ENCODE measurements at regions not wholly inside any gene's neighbourhood (a gene's known extent, or its start where the extent isn't known, plus 50 kb on each side); places are given as distances from the start of the nearest gene placed in this dataset.

DNA sequence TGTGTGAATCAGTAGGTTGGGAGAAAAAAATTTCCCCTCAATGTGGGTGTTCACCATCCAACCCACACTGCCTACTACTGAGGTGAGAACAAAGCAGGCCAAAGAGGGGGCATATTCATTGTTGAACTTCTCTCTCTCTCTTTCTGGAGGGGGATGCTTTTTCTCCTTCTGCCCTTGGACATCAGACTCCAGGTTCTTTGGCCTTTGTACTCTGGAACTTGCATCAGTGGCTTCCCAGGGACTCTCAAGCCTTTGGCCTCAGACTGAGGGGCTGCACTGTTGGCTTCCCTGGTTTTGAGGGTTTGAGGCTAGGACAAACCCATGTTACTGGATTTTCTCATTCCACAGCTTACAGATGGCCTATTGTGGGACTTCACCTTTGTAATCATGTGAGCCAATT, 417.2 kb downstream of the ELAVL2 start:
- H3K9me3 ChIP-seq (ENCODE audit: control insufficient read depth, insufficient read depth, low read depth, low read length) = no peaks in the 10 kb centered on the region
- CTCF ChIA-PET = no interaction called here
- H3K4me1 ChIP-seq (ENCODE audit: control insufficient read depth, insufficient read depth, low read length) = no peaks in the 10 kb centered on the region
- no peak overlapping the region for H3K4me3 ChIP-seq (ENCODE audit: low read depth, low read length)
- no peak overlapping the region for H3K27ac ChIP-seq (ENCODE audit: extremely low read depth, low read depth, low read length)
- POLR2A ChIA-PET = no interaction called here
- TF ChIP-seq BCL11A (tag by site-specific recombination; IDR thresholded peaks at IDR 0.05; ENCODE audit: low read depth) (no peak), ZNF600 (tag by site-specific recombination; IDR thresholded peaks at IDR 0.05) (no peak), ZNF292 (tag by site-specific recombination; IDR thresholded peaks at IDR 0.05; ENCODE audit: borderline replicate concordance, low read depth) (no peak), ZNF174 (tag by site-specific recombination; IDR thresholded peaks at IDR 0.05) (no peak), ZNF510 (tag by site-specific recombination; IDR thresholded peaks at IDR 0.05; ENCODE audit: insufficient replicate concordance) (no peak)
- no peaks in the 10 kb centered on the region for H3K36me3 ChIP-seq (ENCODE audit: control insufficient read depth in 2 of 2, insufficient read depth in 1 of 2, low read length in 2 of 2)

DNA sequence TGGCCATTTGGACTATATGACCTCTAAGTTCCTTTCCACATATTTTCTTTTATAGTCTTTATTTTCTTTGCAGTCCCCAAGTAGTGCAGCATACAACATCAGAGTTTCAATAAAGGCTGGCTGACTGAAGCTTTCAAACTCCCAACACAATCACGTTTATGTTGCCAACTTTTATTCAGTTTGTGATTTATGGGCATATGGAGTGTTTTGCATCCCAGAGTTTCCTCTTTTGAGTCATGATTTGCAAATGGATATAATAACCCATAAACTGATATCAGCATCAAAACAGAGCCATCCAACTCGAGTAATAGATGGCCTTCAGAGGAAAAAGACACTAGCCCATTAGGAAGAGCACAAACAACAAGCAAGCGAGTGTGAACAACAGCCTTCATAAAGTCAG, 414.0 kb downstream of the ELAVL2 start:
- CTCF ChIA-PET = no interaction called here
- no peaks in the 10 kb centered on the region for H3K4me1 ChIP-seq (ENCODE audit: control insufficient read depth, insufficient read depth, low read length)
- POLR2A ChIA-PET = no interaction called here
- no peaks in the 10 kb centered on the region for H3K9me3 ChIP-seq (ENCODE audit: control insufficient read depth, insufficient read depth, low read depth, low read length)
- H3K27ac ChIP-seq (ENCODE audit: extremely low read depth, low read depth, low read length) = no peak overlapping the region
- TF ChIP-seq ZNF335 (tag by site-specific recombination; conservative IDR thresholded peaks at IDR 0.05) (no peak), ZNF433 (tag by site-specific recombination; IDR thresholded peaks at IDR 0.05; ENCODE audit: low read depth) (no peak), ZXDB (tag by site-specific recombination; IDR thresholded peaks at IDR 0.05) (no peak), ZNF792 (tag by site-specific recombination; IDR thresholded peaks at IDR 0.05) (no peak), ZBTB8A (tag by site-specific recombination; IDR thresholded peaks at IDR 0.05) (no peak), ZBTB1 (tag by site-specific recombination; IDR thresholded peaks at IDR 0.05) (no peak), ZIC2 (tag by site-specific recombination; IDR thresholded peaks at IDR 0.05) (no peak), ZNF350 (tag by site-specific recombination; IDR thresholded peaks at IDR 0.05) (no peak), ZNF2 (tag by site-specific recombination; IDR thresholded peaks at IDR 0.05) (no peak), ZNF514 (tag by site-specific recombination; IDR thresholded peaks at IDR 0.05) (no peak), ZSCAN30 (tag by site-specific recombination; IDR thresholded peaks at IDR 0.05) (no peak), ZNF221 (tag by site-specific recombination; IDR thresholded peaks at IDR 0.05; ENCODE audit: borderline replicate concordance) (no peak)
- TF ChIP-seq, protein P1, sequence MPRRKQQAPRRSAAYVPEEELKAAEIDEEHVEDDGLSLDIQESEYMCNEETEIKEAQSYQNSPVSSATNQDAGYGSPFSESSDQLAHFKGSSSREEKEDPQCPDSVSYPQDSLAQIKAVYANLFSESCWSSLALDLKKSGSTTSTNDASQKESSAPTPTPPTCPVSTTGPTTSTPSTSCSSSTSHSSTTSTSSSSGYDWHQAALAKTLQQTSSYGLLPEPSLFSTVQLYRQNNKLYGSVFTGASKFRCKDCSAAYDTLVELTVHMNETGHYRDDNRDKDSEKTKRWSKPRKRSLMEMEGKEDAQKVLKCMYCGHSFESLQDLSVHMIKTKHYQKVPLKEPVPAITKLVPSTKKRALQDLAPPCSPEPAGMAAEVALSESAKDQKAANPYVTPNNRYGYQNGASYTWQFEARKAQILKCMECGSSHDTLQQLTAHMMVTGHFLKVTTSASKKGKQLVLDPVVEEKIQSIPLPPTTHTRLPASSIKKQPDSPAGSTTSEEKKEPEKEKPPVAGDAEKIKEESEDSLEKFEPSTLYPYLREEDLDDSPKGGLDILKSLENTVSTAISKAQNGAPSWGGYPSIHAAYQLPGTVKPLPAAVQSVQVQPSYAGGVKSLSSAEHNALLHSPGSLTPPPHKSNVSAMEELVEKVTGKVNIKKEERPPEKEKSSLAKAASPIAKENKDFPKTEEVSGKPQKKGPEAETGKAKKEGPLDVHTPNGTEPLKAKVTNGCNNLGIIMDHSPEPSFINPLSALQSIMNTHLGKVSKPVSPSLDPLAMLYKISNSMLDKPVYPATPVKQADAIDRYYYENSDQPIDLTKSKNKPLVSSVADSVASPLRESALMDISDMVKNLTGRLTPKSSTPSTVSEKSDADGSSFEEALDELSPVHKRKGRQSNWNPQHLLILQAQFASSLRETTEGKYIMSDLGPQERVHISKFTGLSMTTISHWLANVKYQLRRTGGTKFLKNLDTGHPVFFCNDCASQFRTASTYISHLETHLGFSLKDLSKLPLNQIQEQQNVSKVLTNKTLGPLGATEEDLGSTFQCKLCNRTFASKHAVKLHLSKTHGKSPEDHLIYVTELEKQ (tag by site-specific recombination; IDR thresholded peaks at IDR 0.05; ENCODE audit: borderline replicate concordance) = no peak
- TF ChIP-seq, protein P2, sequence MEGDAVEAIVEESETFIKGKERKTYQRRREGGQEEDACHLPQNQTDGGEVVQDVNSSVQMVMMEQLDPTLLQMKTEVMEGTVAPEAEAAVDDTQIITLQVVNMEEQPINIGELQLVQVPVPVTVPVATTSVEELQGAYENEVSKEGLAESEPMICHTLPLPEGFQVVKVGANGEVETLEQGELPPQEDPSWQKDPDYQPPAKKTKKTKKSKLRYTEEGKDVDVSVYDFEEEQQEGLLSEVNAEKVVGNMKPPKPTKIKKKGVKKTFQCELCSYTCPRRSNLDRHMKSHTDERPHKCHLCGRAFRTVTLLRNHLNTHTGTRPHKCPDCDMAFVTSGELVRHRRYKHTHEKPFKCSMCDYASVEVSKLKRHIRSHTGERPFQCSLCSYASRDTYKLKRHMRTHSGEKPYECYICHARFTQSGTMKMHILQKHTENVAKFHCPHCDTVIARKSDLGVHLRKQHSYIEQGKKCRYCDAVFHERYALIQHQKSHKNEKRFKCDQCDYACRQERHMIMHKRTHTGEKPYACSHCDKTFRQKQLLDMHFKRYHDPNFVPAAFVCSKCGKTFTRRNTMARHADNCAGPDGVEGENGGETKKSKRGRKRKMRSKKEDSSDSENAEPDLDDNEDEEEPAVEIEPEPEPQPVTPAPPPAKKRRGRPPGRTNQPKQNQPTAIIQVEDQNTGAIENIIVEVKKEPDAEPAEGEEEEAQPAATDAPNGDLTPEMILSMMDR (tag by site-specific recombination; IDR thresholded peaks at IDR 0.05) = no peak
- TF ChIP-seq, protein P3, sequence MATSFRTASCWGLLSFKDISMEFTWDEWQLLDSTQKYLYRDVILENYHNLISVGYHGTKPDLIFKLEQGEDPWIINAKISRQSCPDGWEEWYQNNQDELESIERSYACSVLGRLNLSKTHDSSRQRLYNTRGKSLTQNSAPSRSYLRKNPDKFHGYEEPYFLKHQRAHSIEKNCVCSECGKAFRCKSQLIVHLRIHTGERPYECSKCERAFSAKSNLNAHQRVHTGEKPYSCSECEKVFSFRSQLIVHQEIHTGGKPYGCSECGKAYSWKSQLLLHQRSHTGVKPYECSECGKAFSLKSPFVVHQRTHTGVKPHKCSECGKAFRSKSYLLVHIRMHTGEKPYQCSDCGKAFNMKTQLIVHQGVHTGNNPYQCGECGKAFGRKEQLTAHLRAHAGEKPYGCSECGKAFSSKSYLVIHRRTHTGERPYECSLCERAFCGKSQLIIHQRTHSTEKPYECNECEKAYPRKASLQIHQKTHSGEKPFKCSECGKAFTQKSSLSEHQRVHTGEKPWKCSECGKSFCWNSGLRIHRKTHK (tag by site-specific recombination; IDR thresholded peaks at IDR 0.05) = no peak
- TF ChIP-seq, protein P4, sequence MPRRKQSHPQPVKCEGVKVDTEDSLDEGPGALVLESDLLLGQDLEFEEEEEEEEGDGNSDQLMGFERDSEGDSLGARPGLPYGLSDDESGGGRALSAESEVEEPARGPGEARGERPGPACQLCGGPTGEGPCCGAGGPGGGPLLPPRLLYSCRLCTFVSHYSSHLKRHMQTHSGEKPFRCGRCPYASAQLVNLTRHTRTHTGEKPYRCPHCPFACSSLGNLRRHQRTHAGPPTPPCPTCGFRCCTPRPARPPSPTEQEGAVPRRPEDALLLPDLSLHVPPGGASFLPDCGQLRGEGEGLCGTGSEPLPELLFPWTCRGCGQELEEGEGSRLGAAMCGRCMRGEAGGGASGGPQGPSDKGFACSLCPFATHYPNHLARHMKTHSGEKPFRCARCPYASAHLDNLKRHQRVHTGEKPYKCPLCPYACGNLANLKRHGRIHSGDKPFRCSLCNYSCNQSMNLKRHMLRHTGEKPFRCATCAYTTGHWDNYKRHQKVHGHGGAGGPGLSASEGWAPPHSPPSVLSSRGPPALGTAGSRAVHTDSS (tag by site-specific recombination; IDR thresholded peaks at IDR 0.05) = no peak
- H3K4me3 ChIP-seq (ENCODE audit: low read depth, low read length) = no peak overlapping the region
- H3K36me3 ChIP-seq (ENCODE audit: control insufficient read depth in 2 of 2, insufficient read depth in 1 of 2, low read length in 2 of 2) = no peaks in the 10 kb centered on the region
